ENCODE measurements at regions not wholly inside any gene's neighbourhood (a gene's known extent, or its start where the extent isn't known, plus 50 kb on each side); places are given as distances from the start of the nearest gene placed in this dataset.

DNA sequence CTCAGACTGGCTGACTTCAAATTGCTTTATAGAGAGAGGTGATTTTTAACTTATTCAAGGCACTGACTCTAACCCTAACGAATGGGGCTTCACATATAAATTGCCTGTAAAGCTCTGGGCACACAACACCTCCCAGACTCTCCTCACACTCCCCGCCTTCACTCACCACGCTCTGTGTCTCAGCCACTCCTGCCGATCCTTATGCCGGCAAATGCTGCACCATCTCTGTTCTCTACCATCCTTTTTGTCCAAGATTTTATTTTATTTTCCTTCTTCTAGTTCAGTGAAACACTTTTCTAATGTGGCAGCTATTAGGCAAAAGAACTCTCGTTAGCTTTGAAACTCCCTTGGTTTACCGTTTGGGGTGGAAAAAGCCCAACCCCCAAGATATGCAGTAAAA is 446.1 kb upstream of the TMEM132C start:
- no peak for FAIRE-seq
- ChIA-PET CTCF (no interaction called here), POLR2A (no interaction called here), SMC1A (ENCODE audit: uncharacterized antibody, unreplicated experiment) (no interaction called here), RAD21 (ENCODE audit: unreplicated experiment) (no interaction called here)
- H3K9ac ChIP-seq (ENCODE audit: control insufficient read depth, insufficient read depth, low read length): no peak overlapping the region
- H3K27ac ChIP-seq (ENCODE audit: control insufficient read depth, insufficient read depth): no peak overlapping the region
- H3K9me3 ChIP-seq (replicated peaks; ENCODE audit: control insufficient read depth, insufficient read depth, low read length): no peaks in the 10 kb centered on the region; the same call in 2 of the 3 replicates
- ATAC-seq: no peak
- no peak overlapping the region for H2AFZ ChIP-seq (ENCODE audit: control insufficient read depth, low read depth, low read length)
- no peak for DNase-seq (ENCODE audit: low read depth, low spot score)
- no peak overlapping the region for H3K4me3 ChIP-seq
- no peaks in the 10 kb centered on the region for H3K79me2 ChIP-seq (ENCODE audit: control insufficient read depth, insufficient read depth, low read length)
- H3K36me3 ChIP-seq (ENCODE audit: control insufficient read depth in 2 of 2, insufficient read depth in 2 of 2, low read length in 1 of 2): no peaks in the 10 kb centered on the region
- H4K20me1 ChIP-seq (ENCODE audit: control insufficient read depth, insufficient read depth): no peaks in the 10 kb centered on the region
- WGBS (ENCODE audit: insufficient coverage, insufficient replicate concordance, low lambda C conversion rate, missing lambda C conversion rate): 53% methylated on average over 7 of the region's 7 CpGs
- in situ Hi-C loops (cut with MboI) (no loop called here), intact Hi-C loops (cut with micrococcal nuclease; ENCODE audit: unreplicated experiment) (no loop called here)
- TF ChIP-seq TBL1XR1 (IDR thresholded peaks at IDR 0.05; ENCODE audit: low read depth, low read length) (no peak), HCFC1 (IDR thresholded peaks at IDR 0.05; ENCODE audit: low read length) (no peak), MXI1 (IDR thresholded peaks at IDR 0.05; ENCODE audit: low read depth, low read length) (no peak), RCOR1 (conservative IDR thresholded peaks at IDR 0.05; ENCODE audit: low read depth, low read length) (no peak), CREM (IDR thresholded peaks at IDR 0.05; ENCODE audit: low read depth) (no peak), CHD4 (IDR thresholded peaks at IDR 0.05) (no peak), POLR2AphosphoS5 (IDR thresholded peaks at IDR 0.05; ENCODE audit: low read length) (no peak), FOS (IDR thresholded peaks at IDR 0.05; ENCODE audit: borderline replicate concordance, extremely low read depth, insufficient read length) (no peak), ZSCAN29 (IDR thresholded peaks at IDR 0.05) (no peak), SMAD1 (IDR thresholded peaks at IDR 0.05; ENCODE audit: low read depth, partially characterized antibody) (no peak), RFX5 (IDR thresholded peaks at IDR 0.05; ENCODE audit: low read depth, low read length) (no peak), CEBPZ (IDR thresholded peaks at IDR 0.05; ENCODE audit: low read depth, low read length) (no peak)
- TF ChIP-seq, protein P1, sequence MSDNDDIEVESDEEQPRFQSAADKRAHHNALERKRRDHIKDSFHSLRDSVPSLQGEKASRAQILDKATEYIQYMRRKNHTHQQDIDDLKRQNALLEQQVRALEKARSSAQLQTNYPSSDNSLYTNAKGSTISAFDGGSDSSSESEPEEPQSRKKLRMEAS (IDR thresholded peaks at IDR 0.05; ENCODE audit: low read depth, low read length): no peak
- no peaks in the 10 kb centered on the region for H3K27me3 ChIP-seq (replicated peaks in 1 of 2; ENCODE audit: control insufficient read depth in 2 of 2, insufficient read depth in 2 of 2, low read length in 1 of 2)
- H3K4me1 ChIP-seq (ENCODE audit: control insufficient read depth, insufficient read depth, low read length): no peaks in the 10 kb centered on the region
- BruUV-seq (replicated peaks): no TSS peak
- no peak overlapping the region for H3K4me2 ChIP-seq (ENCODE audit: control insufficient read depth, insufficient read depth)
